T-helper 1 cell treated with Interleukin-12 subunit alpha and Interleukin-12 subunit beta and Interleukin-4 antibody, amounts not matched to agents 30 ng/mL and 1 ng/mL, for 36 hours (primary cell): ENCODE measurements at regions not wholly inside any gene's neighbourhood (a gene's known extent, or its start where the extent isn't known, plus 50 kb on each side); places are given as distances from the start of the nearest gene placed in this dataset.
"Not testable (repeated sequence)": the region's sequence is repeated elsewhere in the genome, so short reads cannot be mapped to it uniquely, and the experiment has no call there.

ENCODE experiments used
- intact Hi-C: fragments of 100-400 bp; cut with micrococcal nuclease; formaldehyde crosslinking; loops from one replicate; pipeline ENCODE4 v1.15.1; 2024

DNA sequence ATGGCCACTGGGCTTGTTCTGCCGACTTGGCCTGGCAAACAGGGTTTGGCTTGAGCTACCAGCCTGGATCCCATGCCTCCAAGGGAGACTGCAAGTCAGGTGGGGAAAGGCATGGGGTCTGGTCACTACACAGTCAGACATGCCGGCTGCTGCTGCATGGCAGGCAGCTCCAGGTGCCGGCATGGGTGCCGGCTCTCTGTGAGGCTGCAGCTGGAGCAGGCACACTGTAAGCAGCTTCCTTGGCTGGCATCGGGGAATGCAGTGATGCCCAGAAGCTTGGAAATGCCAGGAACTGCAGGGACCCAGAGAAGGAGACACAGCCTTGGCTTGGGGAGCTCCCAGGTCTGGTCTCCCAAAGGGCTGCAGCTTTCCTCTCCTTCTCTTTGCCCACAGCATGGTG is 305.5 kb upstream of the NRG3 start:
- intact Hi-C loops, result no loop called here

DNA sequence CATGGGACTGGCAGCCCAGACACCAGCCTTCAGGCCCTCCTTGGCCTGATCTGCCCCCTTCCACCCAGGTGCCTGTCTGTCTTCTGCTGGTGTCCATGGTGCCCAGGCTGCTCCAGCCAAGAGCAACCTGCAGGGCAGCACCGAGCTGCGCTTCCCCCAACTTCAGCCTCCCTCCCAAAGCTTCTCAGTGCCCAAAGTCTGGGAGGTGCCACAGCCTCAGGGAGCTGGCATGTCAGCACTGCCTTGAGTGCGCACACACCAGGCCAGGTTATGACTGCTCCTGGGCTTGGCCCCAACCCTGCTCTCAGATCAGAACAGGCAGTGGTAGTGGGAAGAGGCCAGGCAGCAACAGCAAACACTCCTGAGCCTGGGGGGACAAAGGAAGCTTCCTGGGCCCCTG is 304.6 kb upstream of the NRG3 start:
- intact Hi-C loops, result no loop called here

DNA sequence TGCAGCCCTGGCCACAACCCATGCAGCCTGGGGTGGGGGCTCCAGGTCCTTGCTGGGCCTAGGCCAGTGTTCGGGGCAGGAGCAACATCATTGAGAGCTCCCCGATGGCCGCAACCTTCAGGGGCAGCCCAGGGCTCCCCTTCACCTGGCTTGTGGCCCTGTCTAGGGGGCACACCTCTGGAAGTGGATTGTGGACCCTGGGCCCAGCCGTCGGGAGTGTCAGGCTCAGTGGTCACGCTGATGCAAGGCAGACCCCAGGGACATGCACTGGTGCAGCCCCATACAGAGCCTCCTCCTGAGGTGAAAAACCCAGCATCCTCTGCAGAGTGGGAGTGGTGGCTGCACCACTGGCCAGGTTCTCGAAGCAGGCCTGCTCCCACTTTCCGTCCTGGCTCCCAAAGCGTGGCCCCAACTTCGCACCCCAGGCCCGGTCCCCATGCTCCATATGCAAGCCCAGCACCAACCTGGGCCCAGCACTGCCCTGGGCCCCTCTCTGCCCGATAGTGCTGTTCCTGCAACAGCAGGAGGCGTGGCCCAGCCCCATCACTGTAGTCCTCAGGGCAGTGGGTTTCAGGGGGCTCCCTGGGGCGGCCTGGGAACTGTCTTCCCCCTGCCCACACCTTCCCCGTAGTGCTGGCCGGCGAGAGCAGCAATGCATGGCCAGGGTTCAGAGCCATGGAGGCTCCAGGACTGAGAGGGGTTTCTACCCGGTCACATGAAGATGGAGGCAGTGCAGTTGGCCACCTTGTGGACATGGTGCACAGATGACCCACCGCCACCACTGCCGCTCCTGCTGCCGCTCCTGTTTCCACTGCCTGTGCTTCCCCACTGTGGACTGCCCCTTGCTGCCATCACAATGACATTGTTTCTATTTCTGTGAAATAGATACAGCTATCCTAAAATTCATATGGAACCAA is 303.9 kb upstream of the NRG3 start:
- intact Hi-C loops, result no loop called here

DNA sequence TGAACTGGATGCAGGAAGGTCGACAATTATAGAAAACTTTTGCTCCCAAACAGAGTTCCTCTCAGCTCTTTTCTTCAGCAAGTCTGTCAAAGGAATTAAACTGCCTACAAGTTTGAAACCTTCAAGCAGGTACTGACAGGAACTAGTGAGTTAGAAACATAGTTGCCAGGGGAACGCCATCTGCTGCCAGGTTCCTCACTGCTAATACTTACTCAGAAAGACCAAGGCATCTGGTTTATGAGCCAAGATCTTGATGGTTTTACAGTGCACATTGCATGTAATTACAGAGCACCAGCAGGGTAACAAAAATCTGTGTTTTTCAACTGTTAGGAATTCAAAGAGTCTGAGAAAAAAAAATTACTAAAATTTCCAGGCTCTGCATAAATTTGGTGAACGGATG is 300.0 kb upstream of the NRG3 start:
- intact Hi-C loops, result no loop called here

- intact Hi-C loops, result no loop called here
These were observed 298.7 kb upstream of the NRG3 start for GRCh38 chr10:81576336-81576735.

- intact Hi-C loops, result no loop called here
These were observed 280.0 kb upstream of the NRG3 start for GRCh38 chr10:81594991-81595390.

- intact Hi-C loops, result no loop called here
These were observed 274.8 kb upstream of the NRG3 start for GRCh38 chr10:81600185-81600584.

DNA sequence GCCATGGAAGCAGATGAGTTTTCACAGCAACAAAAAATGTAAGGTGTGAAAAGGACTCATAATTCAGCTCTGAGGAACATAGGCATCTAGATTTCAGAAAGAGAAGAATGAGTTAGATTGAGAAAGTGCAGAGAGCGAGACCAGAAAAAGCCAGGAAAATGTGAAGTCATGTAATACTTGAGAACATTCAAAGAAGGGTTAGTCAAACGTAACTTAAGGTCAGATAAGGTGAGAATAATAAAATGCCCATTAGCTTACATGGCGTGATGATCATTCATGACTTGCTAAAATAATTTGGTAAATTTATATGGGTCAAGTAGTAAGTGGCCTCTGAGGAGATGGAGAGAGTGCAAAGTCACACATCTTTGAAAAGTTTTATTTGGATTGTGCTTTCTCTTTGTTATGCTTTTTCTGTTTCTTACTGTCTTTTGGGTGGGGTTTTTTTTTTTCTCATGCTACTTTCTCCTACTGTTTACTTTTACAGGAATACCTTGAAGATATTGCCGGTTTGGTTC is 271.8 kb upstream of the NRG3 start:
- intact Hi-C loops, result no loop called here

DNA sequence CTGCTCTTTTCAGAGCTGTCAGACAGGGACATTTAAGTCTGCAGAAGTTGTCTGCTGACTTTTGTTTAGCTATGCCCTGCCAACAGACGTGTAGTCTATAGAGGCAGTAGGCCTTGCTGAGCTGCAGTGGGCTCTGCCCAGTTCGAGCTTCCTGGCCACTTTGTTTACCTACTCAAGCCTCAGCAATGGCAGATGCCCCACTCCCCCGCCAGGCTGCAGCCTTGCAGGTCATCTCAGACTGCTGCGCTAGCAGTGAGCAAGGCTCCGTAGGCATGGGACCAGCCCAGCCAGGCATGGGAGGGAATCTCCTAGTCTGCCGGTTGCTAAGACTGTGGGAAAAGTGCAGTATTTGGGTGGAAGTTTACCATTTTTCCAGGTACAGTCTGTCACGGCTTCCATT is 230.5 kb upstream of the NRG3 start:
- intact Hi-C loops, result not testable (repeated sequence)

DNA sequence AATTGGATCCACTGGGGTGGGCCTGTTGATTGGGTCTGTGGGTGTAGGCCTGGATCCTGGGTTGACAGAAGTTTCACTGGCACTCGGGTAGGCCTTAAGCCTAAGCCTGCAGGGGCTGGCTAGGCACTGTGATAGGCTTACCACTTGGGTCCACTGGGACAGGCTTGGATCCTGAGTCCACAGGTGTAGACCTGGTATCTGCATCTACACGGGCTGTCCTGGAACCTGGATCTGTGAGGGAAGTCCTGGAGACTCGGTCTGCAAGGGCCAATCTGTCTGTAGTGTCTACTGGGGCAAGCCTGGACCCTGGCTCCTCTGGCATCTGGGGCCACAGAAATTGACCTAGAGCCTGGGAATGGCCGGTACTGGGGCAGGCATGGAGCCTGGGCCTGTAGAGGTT is 219.0 kb upstream of the NRG3 start:
- intact Hi-C loops, result no loop called here

DNA sequence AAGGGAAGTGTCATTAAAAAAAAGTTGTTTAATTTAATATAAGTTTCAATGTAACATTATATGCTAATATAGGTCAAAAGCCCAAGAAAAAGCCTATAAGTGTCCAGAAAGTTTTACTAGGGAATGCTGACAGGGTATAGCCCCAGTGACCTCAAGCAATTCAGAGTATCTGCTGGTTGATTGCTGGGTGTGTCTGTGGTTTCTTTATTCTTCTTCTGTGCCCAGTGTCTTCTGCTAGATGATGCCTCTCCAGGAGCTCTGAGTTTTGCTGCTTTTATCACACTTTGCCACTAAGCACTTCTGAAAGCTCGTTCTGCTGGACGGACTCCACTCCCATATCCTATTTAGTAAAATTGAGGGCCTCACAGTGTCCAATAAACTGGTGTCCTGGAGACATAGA is 212.2 kb upstream of the NRG3 start:
- intact Hi-C loops, result no loop called here

GRCh38 chr10:81664800-81665199 is 210.2 kb upstream of the NRG3 start:
- intact Hi-C loops, result loop anchor here (1.0 kb wide), 1 partner anchor 17 kb away; no protein-coding TSS in a partner anchor

- intact Hi-C loops, result no loop called here
These were observed 200.1 kb upstream of the NRG3 start for GRCh38 chr10:81674941-81675340.

GRCh38 chr10:81679291-81679690 is 195.7 kb upstream of the NRG3 start:
- intact Hi-C loops, result no loop called here

GRCh38 chr10:81680359-81680758 is 194.6 kb upstream of the NRG3 start:
- intact Hi-C loops, result no loop called here

DNA sequence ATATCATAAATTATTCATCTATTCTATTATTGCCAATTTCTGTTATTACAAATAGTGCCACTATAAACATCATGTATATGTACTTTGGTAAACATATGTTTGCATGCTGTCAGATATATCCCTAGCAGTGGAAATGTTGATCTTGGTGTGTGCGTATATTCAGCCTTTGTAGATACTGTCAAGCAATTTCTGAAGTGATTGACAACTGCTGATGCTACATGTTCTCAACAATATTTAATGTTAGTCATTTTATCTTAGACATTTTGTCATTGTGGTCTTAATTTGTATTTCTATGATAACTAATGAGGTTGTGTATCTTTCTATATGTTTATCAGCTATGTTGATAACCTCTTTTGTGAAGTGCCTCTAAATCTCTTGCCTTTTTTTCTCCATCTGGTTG is 186.5 kb upstream of the NRG3 start:
- intact Hi-C loops, result no loop called here

- intact Hi-C loops, result no loop called here
These were observed 178.2 kb upstream of the NRG3 start for GRCh38 chr10:81696609-81697388.

- intact Hi-C loops, result no loop called here
These were observed 170.4 kb upstream of the NRG3 start for GRCh38 chr10:81704596-81704995.

DNA sequence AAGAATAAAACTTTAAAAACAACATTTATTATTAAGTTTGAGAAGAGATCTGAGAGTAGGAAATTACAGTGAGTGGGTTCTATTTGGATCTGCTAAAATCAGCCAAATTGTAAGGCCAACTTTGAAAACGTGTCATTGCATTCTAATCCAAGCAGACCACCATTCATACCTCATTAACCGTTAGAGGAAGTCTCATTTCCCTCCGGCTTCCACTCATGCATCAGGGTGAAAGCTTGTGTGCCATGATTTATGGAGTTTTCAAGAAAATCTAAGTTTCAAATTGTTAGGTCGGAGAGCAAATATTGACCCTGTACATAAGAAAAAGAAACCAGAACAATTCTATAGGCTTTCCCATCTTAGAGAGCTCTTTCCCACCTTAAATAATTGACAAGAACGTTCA is 166.6 kb upstream of the NRG3 start:
- intact Hi-C loops, result no loop called here

- intact Hi-C loops, result no loop called here
These were observed 166.1 kb upstream of the NRG3 start for GRCh38 chr10:81708929-81709328.

- intact Hi-C loops, result no loop called here
These were observed 152.6 kb upstream of the NRG3 start for GRCh38 chr10:81722399-81722798.

DNA sequence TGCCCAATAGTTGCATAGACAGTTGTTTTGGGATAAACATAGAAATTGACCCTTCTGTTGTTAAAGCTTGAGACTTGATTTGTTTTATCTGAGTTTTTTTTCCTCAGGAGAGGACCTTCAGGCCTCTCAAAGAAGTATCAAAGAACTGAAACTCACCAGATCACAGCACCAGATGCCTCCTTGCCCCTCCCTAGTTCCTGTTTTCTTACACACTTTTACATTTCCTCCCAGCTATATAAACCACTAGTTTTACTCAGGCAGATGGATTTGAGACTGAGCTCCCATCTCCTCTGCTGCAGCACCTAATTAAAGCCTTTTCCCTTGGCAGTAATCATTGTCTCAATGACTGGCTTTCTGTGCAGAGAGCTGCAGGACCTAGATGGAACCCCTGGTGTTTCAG is 150.6 kb upstream of the NRG3 start:
- intact Hi-C loops, result no loop called here
